Stimulated activated CD4-positive, alpha-beta T cell treated with anti-CD3 and anti-CD28 coated beads, Interleukin-15, amount 100 ng/mL, for 24 hours (primary cell): ENCODE measurements at regions not wholly inside any gene's neighbourhood (a gene's known extent, or its start where the extent isn't known, plus 50 kb on each side); places are given as distances from the start of the nearest gene placed in this dataset.

Experiments used
- DNase-seq: peaks from one replicate; pipeline ENCODE4 v3.0.0-alpha.2; 2020

DNA sequence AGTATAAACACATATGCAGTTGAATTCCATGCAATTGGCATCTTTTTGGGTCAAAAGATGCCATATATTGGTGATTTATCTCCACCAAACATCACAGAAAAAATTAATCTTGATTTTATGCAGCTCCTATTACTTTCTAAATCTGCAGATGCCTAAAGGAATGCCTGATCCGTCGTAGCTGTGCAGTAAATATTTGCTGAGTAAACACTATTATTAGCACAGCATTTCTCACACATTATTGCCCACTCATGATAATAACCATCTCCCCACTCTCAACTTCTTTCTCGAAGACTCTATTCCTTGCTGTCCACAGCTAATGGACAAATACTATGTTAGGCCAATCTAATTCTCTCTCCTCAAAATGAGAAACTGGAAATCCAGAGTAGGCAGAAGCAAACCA is 625.2 kb downstream of the ZIC1 start:
- no peak for DNase-seq

DNA sequence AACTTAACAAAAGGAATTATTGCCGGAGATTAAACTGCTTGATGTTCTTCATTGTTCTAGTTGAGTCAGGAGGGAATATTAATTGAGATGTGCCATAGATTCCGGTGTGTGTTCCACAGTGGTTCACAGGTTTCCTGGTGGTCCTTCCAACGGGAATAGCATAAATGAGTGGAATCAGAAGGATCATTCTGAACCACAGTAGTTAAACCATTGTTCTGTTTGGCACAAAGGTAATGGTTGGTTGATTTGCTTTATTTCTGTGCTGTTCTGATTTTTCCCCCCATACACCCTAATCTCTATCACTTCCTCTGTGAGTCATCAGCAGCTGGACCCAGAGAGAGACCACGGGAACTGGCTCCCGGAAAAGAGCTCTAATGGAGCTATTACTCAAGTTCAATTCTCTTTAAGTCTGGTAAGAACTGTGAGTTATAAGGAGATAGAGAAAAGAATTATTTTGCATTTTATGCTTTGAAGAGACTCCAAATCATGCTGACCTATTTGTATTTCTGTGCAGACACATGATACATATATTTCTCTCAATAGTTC is 627.2 kb downstream of the ZIC1 start:
- DNase-seq: no peak

- no peak for DNase-seq
These were observed 633.7 kb downstream of the ZIC1 start for GRCh38 chr3:148042663-148043445.

- no peak for DNase-seq
These were observed 635.0 kb downstream of the ZIC1 start for GRCh38 chr3:148044151-148044550.

GRCh38 chr3:148054999-148055398 is 642.7 kb upstream of the AGTR1 start:
- no peak for DNase-seq

DNA sequence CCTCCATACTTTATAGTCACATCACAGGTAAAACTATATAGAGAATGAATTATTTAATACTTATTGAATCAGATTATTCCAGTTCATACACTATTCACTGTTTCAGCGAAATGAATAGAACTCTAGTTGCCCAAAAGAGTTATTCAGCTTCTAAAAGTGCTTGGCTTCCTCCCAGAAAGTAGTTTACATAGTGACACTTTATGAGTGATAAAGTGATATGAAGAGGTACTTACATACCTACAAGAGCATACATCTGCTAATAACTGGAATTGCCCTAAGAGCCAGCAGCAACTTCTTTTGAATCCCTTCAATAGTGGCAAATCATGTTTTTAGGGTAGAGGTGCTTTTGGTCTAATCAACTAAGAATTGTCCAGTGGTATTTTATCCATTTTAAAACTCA is 635.1 kb upstream of the AGTR1 start:
- no peak for DNase-seq

GRCh38 chr3:148066802-148067201 is 630.9 kb upstream of the AGTR1 start:
- DNase-seq: no peak

DNA sequence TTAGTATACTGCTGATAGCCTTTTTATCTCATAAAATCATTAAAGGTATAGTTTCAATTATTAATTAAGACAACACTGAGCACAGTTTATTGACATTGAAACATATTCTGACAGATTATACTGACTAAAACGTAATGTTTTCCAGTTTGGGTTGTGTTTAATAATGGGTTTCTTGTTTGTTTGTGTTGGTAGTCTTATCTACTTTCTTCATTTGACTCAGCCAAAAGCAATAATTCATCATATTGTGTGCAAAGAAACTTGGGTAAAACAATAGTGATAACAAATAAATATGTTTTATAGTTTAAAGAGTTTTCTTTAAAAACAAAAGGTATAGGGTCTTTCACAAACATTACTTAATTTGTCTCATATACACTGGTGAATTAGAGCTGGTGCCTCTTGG is 629.2 kb upstream of the AGTR1 start:
- no peak for DNase-seq

GRCh38 chr3:148070041-148070440 is 627.7 kb upstream of the AGTR1 start:
- DNase-seq: no peak

DNA sequence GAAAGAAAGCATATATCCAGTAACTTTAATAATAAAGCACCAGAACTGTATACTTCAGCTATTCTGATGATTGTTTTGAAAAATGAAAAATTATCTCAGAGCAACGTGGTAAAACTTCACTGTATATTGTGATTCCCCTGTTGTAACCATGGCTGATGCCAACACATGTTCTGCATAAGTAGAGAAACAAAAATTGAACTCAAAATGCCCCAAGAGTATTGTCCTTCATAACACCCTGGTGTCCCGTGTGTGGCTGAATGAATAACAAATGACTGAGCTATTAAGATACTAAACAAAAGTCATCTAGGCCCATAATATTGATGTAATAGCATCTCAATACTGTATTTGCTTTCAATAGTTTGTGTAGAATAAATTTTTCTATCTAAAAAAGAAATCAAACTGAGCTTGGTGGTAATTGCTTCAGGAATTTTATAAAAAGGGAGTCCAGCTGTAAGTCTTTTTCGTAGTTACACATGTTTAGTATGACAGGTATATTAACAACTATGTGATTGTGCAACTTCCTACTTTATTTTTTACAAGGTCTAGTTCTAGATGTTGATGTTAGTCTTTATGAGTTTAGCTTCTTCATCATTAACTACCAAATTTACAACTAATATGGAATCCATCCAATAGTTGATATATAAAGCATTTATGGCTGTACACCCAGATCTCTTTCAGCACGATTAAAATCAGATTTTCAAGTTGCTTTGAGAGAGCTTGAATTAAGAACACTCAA is 623.8 kb upstream of the AGTR1 start:
- DNase-seq: no peak

DNA sequence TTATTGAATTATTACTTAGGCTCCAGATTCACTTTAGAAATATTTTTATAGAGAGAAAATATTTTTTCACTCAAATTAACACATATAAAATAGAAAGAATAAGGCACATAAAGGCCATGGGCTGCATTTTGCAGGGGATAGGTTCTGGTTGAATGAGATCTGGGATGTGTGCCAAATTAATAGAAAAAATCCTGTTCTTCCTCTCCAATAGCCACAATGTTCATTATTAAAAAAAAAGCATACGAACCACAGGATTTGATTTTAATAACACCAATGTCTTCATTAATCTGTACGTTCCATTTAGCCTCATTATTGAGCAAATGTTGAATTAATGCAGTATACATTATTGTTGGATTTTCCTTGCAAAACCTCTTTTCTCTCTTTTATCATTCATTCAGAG is 622.8 kb upstream of the AGTR1 start:
- DNase-seq: no peak

DNA sequence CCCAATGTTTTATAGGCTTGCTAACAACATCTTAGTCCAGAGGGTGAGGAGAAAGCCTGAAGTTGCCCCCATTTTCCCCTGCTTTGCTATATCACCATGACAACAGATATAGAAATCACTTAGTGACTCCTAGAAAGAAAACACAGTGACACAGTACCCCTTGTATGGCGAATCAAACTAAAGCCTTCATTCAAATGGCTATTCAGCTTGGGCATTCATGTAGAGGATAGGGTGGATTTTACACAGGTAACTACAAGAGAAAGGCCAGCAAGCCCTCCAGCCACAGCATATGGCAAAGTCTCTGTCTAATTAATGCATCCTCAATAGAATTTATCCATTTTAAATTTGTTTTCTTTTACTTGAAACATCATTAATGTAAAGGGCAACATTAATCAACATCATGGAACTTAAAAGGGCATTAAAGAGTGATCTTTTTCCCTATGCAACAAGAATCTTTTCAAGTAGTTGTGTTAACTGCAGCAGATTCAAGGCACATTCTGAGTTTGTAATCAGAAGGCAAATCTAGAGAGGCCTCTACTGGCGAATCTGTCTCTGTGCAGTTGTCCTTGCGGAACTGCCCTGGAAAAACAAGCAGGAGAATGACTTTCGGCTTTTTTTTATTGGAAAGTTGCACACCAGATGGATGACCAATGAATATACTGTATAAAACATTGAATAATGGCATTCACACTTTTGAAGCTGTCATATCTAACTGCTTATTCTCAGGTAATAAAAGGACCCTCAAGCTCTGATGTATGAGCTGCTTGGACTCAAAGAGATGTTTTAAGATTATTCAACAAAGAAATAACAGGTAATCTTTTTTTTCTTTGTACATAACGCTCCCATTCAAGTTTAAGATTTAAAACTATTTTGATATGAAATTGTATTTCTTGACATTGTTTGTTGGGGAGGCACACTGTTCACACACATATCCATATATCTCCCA is 621.7 kb upstream of the AGTR1 start:
- DNase-seq: no peak

- no peak for DNase-seq
These were observed 620.3 kb upstream of the AGTR1 start for GRCh38 chr3:148077318-148077923.

- no peak for DNase-seq
These were observed 619.7 kb upstream of the AGTR1 start for GRCh38 chr3:148077965-148078364.

GRCh38 chr3:148078658-148079057 is 619.0 kb upstream of the AGTR1 start:
- no peak for DNase-seq

DNA sequence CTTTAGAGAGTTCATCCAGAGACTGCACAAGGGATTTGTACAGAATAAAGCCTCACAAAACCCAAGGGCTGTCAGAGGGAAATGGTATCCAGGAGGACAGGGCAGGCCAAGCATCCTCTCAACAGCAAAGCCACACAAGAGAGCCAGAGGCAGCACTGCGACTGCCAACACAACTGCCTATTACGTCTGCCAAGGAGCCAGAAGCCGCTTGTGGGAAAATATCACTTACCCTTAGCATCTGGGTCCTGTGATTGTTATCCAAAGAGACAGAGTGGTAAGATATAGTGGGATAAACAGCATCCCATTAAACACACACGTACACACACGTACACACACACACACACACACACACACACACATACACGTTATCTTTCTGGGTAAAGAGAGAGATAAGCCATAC is 618.3 kb upstream of the AGTR1 start:
- no peak for DNase-seq

GRCh38 chr3:148081926-148082325 is 615.8 kb upstream of the AGTR1 start:
- DNase-seq: no peak

DNA sequence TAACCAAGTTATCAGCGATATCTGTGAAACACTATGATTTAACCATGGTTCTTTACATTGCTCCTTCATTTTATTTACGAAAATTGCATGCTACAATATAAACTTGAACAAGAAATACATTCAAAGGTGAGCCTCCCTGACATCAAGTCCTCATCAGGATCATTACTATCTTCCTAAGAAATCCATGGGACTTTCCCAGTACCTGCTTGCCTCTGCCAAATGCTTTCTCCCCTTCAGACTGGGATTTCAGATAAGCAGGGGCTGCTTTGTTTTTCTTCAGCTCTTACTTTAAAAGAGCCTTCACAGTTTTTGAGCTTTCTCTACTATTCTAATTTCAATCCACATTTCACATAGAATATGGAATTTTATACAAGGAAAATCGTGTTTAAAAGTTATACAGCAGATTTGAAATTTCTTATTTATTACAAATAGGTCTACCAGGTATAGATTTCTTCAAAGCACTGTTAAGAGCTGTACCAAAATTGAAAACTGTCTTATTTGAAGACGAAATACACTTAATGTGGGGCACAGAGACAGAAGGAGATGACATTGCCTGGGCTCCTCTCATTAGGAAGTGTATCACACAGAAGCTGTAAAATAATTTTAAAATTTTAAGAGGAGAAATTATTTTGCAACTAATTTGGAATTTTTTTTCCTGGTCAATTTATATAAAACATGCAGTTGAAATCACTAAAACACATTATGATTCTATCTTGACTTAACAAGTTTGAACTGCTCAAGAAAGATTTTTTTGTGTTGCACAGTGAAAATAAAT is 615.0 kb upstream of the AGTR1 start:
- DNase-seq: no peak

GRCh38 chr3:148083526-148084182 is 614.0 kb upstream of the AGTR1 start:
- no peak for DNase-seq

- no peak for DNase-seq
These were observed 612.8 kb upstream of the AGTR1 start for GRCh38 chr3:148084931-148085330.
